NCI-H2081 treated with DMSO at 0.1 percent for 48 hours (cell line): ENCODE measurements at regions not wholly inside any gene's neighbourhood (a gene's known extent, or its start where the extent isn't known, plus 50 kb on each side); places are given as distances from the start of the nearest gene placed in this dataset.
A peak's percentile ranks its signal among the peaks of the same experiment; 100 is the strongest.
"Not testable (repeated sequence)": the region's sequence is repeated elsewhere in the genome, so short reads cannot be mapped to it uniquely, and the experiment has no call there.

Experiments
- DNase-seq: peaks from one replicate; lab custom pipeline; 2025; lab: John Stamatoyannopoulos, UW

- no peak for DNase-seq
Measured at GRCh38 chr4:60897415-60897814, 302.7 kb upstream of the ADGRL3 start.

GRCh38 chr4:60905162-60905561, 295.0 kb upstream of the ADGRL3 start:
- no peak for DNase-seq

- no peak for DNase-seq
Measured at GRCh38 chr4:60911127-60911526, 289.0 kb upstream of the ADGRL3 start.

DNA sequence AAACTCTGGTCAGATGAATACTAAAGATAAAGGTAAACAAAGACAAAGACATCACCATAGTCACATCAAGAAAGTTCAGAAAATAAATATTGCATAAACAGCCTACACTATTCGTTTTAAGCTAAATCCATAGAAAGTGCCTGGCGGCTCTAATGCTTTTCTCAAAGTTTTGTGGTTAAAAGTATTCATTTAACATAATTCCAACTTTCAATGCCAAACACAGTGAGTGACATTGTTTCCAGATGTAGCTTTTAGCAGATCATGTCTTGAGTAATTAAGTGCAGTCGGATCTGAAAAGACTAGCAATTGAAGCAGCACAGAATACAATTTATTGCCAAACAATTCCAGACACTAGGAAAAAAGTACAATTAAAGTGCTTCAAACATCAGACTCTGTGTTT, 287.1 kb upstream of the ADGRL3 start:
- no peak for DNase-seq

GRCh38 chr4:60913671-60914070, 286.5 kb upstream of the ADGRL3 start:
- DNase-seq, result no peak

DNA sequence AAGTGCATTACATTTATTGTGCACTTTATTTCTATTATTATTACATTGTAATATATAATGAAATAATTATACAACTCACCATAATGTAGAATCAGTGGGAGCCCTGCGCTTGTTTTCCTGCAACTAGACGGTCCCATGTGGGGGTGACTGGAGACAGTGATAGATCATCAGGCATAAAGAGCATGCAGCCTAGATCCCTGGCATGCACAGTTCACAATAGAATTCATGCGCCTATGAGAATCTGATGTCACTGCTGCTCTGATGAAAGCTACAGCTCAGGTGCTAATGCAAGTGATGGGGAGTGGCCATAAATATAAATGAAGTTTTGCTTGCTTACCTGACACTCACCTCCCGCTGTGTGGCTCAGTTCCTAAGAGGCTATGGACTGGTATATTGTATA, 278.4 kb upstream of the ADGRL3 start:
- not testable (repeated sequence) for DNase-seq

DNA sequence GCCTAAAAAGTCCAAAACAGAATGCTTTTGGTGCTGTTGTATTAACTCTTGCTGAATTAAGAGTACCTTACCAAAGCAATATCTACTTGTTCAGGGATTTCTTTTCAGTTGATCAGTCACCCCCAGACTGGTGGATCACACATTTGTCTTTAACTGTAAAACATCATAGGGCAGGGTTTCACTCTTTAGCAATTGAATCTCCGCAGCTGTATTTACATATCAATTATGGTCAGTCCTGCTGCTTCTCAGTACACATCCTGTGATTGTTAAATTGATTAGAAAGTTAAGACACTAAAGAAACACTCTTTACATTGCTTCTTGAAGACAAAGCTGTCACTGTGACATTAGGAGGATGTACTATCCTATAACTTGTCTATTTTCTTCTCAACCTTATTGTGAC, 277.1 kb upstream of the ADGRL3 start:
- peak; percentile 36 for DNase-seq

GRCh38 chr4:60926624-60927023, 273.5 kb upstream of the ADGRL3 start:
- DNase-seq, result no peak

GRCh38 chr4:60930866-60931265, 269.3 kb upstream of the ADGRL3 start:
- no peak for DNase-seq

DNA sequence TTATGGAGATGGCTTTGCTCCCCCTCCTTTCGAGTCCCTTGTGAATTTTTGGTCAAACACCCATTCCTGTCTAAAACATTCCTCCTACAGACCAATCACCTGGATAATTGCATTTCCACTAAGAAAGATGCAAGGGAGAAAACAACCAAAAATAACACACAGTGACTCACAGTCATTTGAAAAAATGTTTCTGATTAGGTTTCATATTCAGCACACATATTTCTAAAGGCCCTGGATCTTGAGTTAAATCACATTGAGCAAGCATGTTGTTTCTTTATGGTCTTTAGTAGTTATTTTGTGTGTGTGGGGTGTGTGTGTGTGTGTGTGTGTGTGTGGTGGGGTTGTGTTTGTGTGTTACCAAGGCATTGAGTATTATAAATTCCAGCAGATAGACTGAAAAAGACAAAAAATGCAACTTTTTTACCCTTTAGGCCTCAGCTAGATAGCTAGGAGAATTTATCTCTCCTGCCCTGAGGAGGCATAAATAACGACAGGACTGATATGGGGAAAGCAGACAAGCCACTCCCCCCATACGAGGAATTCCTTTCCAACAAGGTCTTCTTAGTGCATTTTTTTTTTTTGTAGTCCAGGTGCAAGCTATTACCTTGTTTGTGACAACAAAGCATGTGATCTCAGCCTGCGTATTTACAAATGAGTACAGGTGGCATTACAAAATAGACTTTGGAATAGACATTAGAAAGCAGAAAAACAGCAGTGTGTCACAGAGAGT, 265.4 kb upstream of the ADGRL3 start:
- DNase-seq, result no peak

DNA sequence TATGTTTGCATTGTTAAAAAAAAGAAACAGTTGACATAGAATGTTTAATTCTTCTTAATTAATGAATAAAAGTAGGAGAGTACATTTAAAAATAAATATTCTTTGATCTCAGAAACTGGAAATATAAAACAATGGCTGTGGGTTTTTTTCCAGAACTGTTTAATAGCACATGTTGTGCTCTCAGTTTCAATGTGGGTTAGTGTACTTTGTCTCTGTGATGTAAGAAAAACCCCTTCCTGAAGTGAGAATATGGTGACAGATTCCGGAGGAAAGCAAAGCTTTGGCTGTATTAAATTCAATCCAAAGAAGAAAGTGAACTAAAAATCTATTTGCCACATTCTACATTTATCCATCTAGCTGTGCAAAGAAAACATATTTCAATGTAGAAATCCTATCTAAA, 261.9 kb upstream of the ADGRL3 start:
- no peak for DNase-seq

DNA sequence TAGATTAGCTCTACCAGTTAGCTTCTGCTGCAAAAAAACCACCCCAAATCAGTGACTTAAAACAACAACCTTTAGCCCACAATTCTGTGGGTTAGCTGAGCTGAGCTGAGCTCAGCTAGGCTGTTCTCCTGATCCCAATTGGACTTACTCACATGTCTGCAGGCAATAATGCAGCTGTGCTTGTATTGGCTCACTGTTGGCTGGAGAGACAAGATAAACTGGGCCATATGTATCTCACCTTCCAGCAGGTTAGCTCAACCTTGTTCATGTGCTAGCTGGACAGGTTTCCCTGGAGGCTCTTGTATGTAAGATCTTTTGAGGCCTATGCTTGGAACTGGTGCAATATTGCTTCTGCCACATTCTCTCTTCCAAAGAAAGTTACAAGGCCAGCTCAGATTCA, 261.5 kb upstream of the ADGRL3 start:
- DNase-seq, result no peak

DNA sequence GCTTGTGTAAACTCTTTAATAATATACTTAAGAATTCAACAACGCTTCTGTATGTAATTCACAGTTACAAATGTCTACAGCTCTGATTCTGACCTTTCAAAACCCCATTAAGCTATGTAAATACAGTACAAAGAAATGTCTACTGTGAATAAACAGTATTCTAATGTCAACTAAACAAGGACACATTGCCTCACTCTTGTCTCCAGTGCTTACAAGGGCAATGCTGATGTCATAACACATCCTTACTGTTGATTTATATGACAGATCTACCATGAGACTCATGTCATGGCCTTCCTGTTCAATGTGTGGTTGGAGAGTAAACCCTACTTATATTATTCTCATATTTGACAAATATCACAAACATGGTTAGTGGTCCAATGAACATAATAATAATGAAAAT, 256.1 kb upstream of the ADGRL3 start:
- no peak for DNase-seq

DNA sequence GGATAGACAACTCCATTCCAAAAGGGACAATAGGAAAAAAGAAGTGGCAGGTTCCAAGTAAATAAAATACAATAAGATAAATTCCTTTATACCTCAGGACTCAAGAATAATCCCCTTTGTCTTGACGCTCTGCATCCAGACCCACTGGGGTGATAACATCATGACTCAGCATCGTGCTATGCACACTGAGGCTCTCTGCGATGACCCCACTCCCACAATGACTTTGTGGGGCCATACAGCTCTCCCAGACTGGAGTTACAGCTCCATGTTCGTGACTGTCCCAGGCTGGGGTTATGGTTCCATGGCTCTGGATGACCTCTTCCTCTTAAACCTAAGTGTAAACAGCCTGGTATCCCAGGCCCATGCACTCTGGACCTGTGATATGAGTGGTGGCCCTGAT, 254.5 kb upstream of the ADGRL3 start:
- DNase-seq, result no peak

- no peak for DNase-seq
Measured at GRCh38 chr4:60948008-60948407, 252.1 kb upstream of the ADGRL3 start.

DNA sequence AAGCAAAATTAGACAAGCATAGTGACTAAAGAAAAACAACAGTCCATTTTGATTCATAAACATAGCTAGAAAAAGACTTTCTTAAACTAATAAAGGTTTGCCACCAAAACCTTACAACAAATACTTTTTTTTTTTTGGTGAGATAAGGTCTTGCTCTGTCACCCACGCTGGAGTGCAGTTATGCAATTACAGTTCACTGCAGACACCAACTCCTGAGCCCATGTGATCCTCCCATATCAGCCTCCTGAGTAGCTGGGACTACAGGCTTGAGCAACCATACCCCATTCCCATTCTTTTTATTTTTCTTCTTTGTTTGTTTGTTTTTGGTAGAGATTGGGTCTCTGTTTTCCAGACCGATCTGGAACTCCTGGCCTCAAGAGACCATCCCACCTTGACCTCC, 247.2 kb upstream of the ADGRL3 start:
- DNase-seq, result no peak

GRCh38 chr4:60953826-60954225, 246.3 kb upstream of the ADGRL3 start:
- DNase-seq, result no peak

GRCh38 chr4:60962286-60962685, 237.8 kb upstream of the ADGRL3 start:
- DNase-seq, result no peak

- no peak for DNase-seq
Measured at GRCh38 chr4:60981534-60981933, 218.6 kb upstream of the ADGRL3 start.

GRCh38 chr4:60989141-60989540, 211.0 kb upstream of the ADGRL3 start:
- DNase-seq, result no peak

GRCh38 chr4:60992037-60992436, 208.1 kb upstream of the ADGRL3 start:
- no peak for DNase-seq

GRCh38 chr4:61003301-61003700, 196.8 kb upstream of the ADGRL3 start:
- DNase-seq, result no peak

DNA sequence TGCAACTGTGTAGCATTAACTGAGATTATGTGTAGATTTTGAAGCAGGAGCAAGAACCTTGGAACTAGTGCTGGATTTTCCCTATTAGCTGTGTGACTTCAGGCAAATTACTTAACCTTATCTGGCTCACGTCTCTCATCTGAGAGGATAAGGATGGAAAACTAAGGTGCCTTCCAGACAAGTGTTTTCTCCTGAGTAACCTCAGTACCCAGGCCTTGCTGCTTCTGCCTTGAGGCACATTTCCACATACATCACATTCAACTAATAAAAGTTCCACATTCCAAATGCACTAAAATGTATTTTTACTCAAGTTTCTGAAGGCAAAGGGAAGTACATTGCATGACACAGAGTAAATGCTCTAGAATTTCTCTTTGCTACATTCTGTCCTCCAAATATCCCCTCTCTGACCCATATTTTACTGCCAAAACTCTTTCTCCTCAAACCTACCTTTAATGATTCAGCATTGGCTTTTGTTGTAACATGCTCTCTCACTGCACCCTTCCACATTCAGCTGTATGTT, 195.4 kb upstream of the ADGRL3 start:
- DNase-seq, result no peak

DNA sequence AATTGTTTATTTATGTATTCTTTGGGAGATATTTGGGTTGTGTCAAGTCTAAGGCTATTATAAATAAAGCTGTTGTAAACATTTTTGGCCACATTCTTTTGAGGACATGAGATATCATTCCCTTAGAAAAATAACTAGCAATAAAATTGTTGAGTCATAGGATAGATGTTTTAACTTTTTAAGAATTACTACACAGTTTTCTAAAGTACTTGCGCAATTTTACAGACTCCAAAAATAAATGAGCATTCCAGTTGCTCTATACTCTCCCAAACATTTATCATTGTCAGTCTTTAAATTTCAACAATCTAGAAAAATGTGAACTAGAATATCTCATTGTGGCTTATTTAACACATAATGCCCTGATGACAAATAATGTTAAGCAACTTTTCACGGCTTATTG, 189.1 kb upstream of the ADGRL3 start:
- no peak for DNase-seq
